HG02884 (cell line): ENCODE measurements at regions not wholly inside any gene's neighbourhood (a gene's known extent, or its start where the extent isn't known, plus 50 kb on each side); places are given as distances from the start of the nearest gene placed in this dataset.

Source experiments
- ATAC-seq: cut with Tn5 transposase; IDR thresholded peaks from one replicate; pipeline ENCODE4 v1.9.1; 2021; ENCODE audit warnings: mild to moderate bottlenecking, moderate library complexity; ENCODE audit not compliant: unreplicated experiment

DNA sequence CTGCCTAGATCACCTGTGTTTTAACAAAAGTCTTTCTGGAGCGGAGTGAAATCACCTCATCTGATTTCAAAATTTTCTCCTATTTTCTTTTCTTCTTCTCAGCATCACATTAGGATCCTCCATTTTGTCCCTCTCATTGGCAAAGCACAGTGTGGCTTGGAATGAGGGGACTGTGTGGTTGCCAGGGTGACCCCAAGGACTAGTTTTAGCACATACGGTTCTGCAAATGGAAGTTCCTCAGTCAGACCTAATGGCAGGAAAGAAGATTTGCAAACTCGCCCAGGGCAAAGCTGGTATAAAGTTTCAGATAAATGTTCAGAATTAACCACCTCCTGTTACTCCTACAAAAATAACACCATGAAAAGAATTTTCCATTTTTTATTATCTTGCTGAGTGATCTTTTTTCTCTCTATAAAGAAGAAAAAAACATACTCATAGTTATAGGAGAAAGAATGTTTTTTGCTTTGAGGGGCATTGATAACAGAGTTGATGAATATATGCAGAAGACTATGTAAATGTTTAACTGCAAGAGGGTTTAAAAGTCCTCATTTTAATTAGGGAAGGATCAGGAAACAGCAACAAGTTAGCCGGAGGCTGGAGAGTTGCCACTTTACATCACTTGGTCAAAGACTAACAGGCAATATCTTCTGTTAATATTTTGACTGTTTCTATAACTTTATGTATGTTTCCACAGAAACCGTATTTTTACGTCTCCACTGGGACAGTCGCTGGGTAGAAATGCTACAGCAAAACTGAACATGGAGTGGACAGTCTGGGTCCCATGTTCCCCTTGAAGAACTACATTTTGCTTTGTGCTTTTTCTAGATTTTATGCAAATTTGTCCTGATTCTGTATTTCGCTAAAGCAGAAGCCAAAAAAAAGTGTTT lies 257.8 kb downstream of the NR2F1-AS1 start:
- ATAC-seq: no peak

DNA sequence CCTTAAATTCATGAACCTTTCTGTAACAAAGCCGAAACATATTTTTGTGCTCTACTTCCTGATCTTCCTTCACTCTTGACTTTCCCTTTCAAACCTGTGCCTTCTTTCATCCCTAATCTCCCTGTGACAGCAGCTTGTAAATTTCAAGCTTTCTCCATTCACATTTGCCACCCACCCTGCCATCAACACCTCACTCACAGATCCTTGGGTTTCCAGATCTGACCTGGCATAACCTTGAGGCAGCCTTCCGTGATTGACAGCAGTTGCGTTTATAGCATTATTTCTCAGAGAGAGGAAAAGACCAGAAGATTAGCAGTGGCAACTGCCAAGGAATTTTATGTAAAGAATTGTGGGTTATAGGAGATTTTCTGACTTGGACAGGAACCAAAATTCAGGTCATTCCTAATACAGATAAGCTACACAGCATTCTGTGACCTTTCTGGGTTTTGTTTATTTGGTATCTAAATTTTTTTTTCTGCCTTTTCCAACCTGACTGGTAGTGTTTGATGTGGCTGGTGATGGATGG lies 260.0 kb downstream of the NR2F1-AS1 start:
- no peak for ATAC-seq

DNA sequence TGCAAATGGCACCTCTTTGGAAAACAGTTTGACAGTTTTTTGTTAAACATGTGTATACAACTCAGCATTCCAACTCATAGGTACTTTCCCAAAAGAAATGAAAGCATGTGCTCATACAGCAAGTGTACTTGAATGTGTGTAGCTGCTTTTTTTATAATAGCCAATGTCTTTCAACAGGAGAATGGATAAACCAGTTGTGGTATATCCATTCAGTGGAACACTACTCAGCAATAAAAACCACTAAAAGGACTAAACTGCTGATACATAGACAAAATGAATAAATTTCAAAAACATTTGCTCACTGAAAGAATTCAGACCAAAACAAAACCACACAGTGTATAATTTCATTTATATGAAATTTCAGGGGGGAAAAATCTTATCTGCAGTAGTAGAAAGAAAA lies 267.3 kb downstream of the NR2F1-AS1 start:
- no peak for ATAC-seq

DNA sequence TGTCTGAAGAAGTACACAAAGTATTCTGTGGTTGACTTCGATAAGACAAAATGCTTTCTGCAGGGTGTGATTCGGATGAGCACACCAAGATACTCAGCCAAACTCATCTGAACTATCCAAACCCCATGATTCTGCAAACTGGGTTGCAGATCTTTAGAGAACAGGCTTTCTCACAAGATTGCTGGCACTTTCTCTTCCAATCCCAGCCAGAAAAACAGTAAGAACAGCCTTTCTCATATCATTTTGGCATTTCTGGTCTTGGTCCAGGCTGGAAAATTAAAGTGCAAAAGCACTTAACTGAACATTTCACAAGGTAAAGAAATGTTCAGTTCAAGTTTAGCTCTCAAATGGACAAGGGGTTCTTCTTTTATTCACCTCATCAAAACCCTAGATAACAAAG lies 269.1 kb downstream of the NR2F1-AS1 start:
- no peak for ATAC-seq

DNA sequence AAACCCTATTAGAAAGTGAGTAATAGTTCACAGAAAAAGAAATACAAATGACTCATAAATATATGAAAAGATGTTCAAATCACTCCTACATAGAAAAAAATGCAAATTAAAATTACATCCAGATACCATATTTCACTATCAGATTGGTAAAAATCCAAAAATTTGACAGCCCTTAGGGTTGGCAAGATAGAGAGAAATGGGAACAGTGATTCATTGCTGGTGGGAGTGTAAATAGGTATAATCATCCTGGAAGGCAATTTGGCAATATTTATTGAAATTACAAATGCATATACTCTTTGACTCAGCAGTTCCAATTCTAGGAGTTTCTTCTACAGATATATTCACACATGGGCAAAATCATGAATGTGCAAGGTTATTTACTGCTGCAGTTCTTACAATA lies 273.5 kb downstream of the NR2F1-AS1 start:
- ATAC-seq: no peak

DNA sequence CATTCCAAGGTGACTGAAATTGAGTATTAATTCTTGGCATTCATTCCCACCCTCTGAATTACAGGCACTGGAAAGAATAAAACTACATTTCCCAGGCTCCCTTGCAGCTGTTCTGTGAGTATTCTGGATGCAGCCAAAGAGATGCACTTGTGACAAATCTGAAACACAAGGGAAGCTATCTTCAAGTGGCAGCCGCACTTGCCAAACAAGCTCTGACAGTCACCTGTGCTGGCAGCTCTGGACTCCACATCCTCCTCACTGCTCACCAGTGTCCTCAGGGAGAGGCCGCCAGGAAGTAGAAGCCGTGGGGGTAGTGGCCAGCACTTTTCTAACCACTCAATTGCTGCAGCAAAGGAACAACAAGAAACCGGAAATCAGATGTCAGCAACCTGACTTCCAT lies 275.0 kb downstream of the NR2F1-AS1 start:
- no peak for ATAC-seq

DNA sequence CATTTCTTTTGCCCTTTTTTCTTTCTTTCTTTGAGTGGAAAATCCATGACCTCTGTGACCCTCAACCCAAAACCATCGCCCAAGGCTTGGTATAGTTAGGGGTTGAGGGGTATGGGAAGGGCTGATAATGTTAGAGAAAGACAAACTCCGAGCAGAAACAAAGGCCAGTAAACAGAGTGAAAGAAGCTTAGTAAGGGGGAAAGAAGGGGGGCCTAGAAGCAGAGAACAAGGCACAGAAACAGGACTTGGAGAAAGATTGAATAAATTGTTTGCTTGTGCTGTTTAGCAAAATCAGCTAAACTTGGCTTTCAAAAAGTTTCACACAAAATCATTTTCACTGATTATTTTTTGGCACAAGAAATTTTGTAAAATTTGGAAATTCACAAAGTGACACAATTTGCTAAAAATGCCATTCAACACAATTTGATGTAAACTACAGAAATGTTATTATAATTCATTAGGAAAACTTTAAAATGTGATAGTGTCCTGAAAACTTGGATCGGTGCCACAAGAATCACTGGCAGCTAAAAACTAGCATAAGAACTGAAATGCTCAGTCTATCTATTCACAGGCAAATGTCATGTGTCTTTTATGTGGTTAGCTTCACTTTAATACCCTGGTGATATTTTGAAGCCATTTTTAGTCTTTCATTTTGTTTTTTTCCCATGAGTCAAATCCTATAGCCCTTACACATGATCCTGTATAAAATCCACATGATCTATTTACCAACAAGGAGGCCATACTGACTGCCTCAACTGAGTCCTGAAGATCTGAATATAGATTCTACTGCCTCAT lies 276.4 kb downstream of the NR2F1-AS1 start:
- no peak for ATAC-seq

DNA sequence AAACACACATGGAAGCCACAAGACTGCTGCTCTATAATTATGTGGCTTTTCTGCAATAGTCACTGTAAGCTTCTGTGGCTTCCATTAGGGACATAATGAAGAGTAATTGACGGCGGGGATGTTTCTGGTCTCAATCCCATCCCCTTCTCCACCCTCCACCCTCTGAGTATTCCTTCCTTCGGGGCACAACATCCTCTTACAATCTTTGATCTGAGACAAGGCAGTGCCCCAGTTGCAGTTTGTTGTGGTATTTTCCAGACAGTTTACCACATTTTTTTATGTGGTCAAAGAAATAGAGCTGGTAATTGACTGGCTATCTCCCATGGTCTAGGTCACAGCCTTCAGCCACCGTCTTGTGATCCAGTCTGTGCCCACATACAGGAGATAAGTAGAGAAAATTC lies 277.7 kb downstream of the NR2F1-AS1 start:
- ATAC-seq: no peak

DNA sequence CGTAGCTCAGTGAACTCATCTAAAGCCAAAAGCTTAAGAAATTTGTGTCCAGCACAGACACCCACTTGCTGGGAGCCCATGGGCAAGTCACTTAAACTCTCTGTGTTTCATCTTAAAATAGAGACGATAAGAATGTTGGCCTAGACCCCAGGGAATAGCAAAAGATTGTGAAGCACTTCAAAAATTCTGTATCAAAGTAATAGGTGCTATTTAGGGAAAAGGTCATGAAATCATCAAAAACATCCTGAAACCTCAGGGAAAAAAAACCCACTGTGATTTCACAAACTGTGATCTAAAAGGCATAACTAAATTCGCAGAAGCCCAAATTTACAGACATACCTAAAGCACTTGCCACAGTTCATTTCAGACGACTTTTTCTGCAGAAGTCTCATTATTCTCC lies 278.3 kb downstream of the NR2F1-AS1 start:
- ATAC-seq: no peak

DNA sequence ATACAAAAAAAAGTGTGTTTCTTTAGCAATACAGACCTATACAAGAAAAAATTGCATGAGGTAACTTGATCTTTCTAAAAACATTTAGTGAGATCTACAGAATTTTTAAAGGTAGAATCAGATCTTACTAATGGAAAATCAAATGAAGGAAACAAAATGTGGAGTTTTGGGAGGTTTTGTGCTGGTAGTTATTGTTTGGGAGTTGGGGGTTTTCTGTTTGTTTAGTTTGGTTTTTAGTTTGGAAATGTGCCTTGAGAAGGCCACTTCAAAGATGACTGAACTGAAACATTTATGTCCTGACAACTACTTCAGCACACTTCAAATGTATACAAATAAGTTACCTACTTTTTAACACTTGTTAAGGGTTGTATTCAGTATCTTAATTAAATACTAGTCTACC lies 280.1 kb downstream of the NR2F1-AS1 start:
- no peak for ATAC-seq

DNA sequence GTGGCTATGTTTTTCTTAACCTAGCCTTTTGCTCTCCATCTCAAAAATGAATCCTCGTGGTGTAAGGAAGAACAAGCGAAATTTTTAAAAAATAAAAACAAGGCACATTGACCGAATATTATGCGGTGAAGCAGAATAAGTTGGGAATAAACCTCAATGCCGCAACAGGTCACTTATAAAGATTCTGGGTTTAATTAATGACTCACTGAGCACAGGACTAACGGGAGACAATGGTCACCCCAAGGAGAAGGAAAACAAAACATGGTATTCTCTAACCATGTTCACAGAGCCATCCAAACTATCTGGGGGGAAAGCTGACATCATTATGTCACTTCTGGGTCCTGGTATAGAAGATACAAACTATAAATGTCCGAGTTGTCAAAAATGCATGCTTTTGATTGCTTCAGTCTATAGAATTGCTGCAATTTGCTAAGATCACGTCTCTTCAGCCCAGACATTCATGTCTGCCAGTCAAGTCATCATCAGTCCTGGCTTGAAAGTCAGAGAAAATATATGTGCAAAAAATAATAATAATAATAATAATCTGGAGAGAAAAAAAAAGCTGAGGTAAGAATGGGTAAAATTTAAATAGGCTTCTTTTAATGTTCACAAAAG lies 280.6 kb downstream of the NR2F1-AS1 start:
- ATAC-seq: no peak

DNA sequence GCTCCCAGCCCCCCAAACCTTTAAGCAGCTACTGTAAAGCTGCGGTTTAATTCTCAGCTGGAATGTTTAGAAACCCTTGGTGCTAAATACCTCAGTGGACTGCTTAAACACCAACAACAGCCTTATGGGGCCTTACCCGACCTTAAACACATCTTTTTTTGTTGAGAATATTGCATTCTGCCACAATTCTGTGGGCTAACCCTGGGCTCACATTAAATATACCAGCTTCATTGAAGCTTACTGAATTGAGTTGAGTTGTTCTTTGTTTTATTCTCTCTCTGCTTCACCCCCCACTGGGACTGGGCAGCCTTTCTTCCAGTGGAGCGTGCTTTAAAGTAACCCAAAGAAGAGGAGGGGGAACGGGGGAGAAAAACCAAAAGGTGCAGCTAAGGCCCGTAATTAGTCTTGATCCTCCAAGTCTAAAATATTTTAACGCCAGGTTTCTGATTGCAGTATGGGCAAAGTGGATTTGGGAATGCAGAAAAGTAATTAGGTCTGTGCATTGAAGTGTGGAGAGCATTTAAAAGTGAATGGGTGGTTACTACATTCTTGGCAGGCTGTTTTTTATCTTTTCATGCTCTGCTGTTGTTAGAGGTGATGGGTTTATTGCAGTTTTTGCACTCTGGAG lies 281.2 kb downstream of the NR2F1-AS1 start:
- no peak for ATAC-seq

DNA sequence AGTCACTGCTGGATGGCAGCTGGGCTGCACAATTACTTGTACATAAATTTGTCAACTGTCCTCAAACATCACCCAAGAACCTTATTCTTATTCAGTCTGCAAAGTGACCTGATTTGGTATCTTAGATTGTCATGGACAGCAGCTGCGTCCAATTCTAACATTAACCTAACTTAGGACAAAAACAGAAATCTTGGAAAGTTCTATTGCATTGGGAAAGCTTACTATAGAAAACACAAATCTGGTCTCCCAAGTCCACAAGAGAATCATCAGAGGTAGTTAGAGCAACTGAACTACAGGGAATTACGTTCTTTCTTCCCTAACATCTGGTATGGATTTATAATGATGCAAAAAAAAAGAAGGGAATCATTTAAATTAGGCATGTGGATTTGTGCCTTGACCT lies 283.9 kb downstream of the NR2F1-AS1 start:
- no peak for ATAC-seq

DNA sequence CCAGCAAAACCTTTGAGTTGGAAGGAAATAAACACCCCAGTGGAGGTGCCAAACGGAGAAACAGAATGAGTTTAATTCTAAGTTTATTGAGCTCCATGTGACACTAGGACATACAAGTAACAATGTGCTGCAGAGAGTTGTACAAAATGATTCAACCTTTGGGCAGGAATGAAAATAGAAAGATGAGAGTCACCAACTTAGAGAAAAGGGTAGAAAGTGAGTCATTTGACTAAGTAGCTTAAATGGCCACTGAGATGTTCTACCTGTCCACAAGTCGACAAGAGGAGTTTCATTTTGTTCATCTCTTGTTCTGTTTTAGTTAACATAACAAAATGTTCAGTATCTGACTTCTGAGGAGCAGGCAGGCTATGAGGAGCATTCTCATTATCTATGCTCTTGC lies 284.7 kb downstream of the NR2F1-AS1 start:
- ATAC-seq: no peak

DNA sequence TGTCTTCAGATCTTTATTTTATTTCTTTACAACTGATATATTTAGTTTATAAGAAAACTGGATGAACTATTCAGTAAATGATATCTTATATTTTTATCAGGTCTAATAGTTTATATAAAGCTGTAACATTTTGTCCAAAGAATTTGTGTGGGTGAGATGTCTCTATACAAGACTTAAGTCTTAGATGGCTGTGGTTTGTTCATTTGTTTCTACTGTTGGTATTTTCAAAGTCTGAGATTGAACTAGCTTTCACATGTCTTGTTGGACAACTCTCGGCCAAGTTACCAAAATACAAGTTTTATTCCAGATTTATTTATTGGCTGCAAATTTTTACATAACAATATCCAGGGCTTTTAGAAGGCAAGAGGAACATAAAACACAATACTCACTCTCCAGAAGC lies 286.0 kb downstream of the NR2F1-AS1 start:
- no peak for ATAC-seq

DNA sequence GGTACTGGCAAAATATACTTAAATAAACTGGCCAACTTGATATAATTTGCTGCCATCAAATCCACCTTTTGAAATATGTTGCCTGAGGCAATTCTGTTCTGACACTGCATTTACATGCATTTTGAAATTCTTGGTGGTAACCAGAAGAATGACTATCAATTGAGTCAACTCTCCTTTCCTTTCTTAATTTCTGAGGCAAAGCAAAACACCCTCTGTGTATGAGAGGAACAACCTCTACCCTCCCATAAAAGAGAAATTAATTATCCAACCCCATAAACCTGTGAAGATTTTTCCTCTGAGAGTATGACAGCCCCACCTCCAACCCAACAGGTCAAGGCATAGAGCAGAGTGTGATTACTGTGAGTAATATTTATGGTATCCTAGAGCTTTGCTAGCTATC lies 286.8 kb downstream of the NR2F1-AS1 start:
- ATAC-seq: no peak

DNA sequence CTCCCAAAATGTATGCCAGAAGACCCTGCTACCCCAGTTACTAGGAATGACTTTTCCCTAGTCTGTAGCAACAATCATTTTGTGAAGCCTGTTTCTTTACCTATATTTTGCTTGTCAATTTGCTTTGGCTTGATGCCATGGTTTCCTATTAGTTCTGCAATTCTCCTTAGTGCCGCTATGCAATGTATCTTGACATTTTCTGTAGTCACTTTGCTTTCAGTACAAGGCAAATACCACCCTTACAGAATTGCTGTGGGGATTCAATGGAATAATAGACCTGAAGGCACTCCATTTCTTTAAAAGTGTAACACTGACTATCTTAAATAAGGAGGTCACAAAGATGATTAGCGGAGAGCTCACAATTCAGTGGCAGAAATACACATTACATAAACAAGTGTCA lies 291.1 kb downstream of the NR2F1-AS1 start:
- ATAC-seq: no peak

DNA sequence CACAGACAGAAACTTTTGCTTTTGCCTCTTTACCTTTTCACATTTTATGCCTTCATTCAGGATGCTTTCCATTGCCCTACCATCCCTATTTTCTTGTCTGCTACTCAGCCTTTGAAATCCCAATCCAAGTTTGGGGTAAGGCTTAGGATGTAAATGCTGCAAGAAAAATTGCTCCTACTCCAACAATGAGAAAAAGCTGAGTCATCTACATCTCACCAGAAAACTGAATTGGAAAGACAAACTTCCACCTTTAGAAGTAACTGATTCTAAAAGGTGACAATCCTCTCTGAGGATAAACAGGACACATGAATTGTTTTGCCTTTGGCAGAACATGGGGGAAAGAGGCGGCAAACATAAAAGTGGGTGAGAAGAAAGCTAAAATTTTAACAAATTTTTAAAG lies 295.6 kb downstream of the NR2F1-AS1 start:
- no peak for ATAC-seq

DNA sequence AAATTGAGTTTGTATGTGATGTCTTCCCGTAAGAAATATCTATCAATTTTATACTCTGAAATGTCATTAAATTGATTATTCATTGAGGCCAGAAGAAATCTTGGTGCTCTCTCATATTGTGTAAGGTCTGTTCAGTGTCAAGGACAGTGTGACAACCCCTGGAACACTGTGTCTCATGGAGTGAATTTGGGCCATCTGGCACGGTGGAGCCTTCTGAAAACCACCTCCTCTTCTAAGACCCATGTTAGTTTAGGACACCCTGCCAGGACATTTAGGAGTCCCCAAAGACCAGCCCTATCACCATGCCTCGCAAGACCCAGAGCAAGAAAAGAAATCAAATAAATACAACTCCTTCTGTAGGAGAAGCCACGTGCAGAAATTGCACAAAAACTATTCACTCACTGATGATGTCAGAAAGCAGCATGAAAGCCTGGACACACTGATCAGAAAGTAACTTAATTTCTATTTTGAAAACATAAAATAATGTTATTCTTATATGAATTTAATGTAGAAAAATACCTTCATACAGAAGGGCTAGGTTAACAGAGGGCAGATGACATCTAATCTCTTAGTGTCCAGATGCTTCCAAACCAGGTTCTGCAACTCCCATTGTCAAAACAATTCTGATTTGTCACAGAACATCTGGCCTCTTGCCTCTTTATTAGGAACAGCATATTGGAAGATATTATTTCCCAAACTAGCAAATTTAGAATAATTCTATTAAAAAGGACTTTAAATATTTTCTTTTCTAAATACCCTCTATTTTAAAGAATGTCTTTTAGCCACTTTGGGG lies 298.8 kb downstream of the NR2F1-AS1 start:
- ATAC-seq: no peak

DNA sequence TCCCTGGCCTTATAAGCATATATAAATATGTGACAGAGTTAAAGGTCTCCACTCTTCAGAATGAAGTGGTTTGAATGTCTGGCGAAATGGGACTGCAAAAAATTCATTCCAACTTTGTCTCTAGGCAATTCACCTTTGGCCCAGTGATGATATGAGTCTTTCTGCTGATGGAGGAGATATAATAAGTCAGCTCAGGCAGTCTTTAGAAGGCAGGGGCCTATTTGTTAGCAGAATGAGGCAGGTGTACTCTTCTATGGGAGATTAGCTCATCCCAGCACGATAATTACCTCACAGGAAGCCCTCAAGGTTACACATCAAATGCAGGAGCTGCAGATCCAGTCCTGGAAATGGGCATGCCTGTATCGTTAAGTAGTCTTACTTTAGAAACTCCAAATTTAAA lies 300.5 kb downstream of the NR2F1-AS1 start:
- no peak for ATAC-seq
